ENCODE measurements at regions not wholly inside any gene's neighbourhood (a gene's known extent, or its start where the extent isn't known, plus 50 kb on each side); places are given as distances from the start of the nearest gene placed in this dataset.
"Not testable (repeated sequence)": the region's sequence is repeated elsewhere in the genome, so short reads cannot be mapped to it uniquely, and the experiment has no call there.

- Mint-ChIP-seq H3K4me1 (no peaks in the 10 kb centered on the region), H3K36me3 (no peaks in the 10 kb centered on the region), H3K27me3 (ENCODE audit: low read depth in 3 of 3) (peaks cover 0 to 2% (median 0%) of the 10 kb centered on the region in 3 donors), H3K27ac (no peak overlapping the region), H3K9me3 (peaks cover 2 to 14% (median 5%) of the 10 kb centered on the region in 6 donors), H3K4me3 (no peak overlapping the region)
- DNase-seq = no peak
Measured at GRCh38 chr9:115864581-115864980, 289.0 kb upstream of the PAPPA start.

GRCh38 chr9:115867326-115867725, 286.3 kb upstream of the PAPPA start:
- Mint-ChIP-seq H3K27me3 (ENCODE audit: low read depth in 3 of 3) (no peaks in the 10 kb centered on the region), H3K36me3 (no peaks in the 10 kb centered on the region), H3K9me3 (peaks cover 0 to 15% (median 5%) of the 10 kb centered on the region in 6 donors), H3K4me1 (no peaks in the 10 kb centered on the region), H3K4me3 (no peak overlapping the region), H3K27ac (no peak overlapping the region)
- no peak for DNase-seq

- H3K9me3 Mint-ChIP-seq = peaks cover 4 to 35% (median 14%) of the 10 kb centered on the region in 6 donors
- H3K4me3 Mint-ChIP-seq = no peak overlapping the region
- no peaks in the 10 kb centered on the region for H3K27me3 Mint-ChIP-seq (ENCODE audit: low read depth in 3 of 3)
- DNase-seq = no peak
- H3K27ac Mint-ChIP-seq = no peak overlapping the region
- no peaks in the 10 kb centered on the region for H3K36me3 Mint-ChIP-seq
- no peaks in the 10 kb centered on the region for H3K4me1 Mint-ChIP-seq
Measured at GRCh38 chr9:115877852-115878438, 275.6 kb upstream of the PAPPA start.

- Mint-ChIP-seq H3K27me3 (ENCODE audit: low read depth in 3 of 3) (no peaks in the 10 kb centered on the region), H3K9me3 (peaks cover 0 to 35% (median 11%) of the 10 kb centered on the region in 6 donors), H3K4me1 (no peaks in the 10 kb centered on the region), H3K27ac (no peak overlapping the region), H3K36me3 (no peaks in the 10 kb centered on the region), H3K4me3 (no peak overlapping the region)
- DNase-seq = no peak
Measured at GRCh38 chr9:115879451-115879850, 274.1 kb upstream of the PAPPA start.

- DNase-seq = no peak
- H3K27me3 Mint-ChIP-seq (ENCODE audit: low read depth in 3 of 3) = no peaks in the 10 kb centered on the region
Measured at GRCh38 chr9:115880221-115880885, 273.2 kb upstream of the PAPPA start.

GRCh38 chr9:115882911-115883310, 270.7 kb upstream of the PAPPA start:
- no peak overlapping the region for H3K27ac Mint-ChIP-seq
- H3K27me3 Mint-ChIP-seq (ENCODE audit: low read depth in 3 of 3) = no peaks in the 10 kb centered on the region
- no peaks in the 10 kb centered on the region for H3K4me1 Mint-ChIP-seq
- peaks cover 0 to 16% (median 4%) of the 10 kb centered on the region in 6 donors for H3K9me3 Mint-ChIP-seq
- no peaks in the 10 kb centered on the region for H3K36me3 Mint-ChIP-seq
- no peak overlapping the region for H3K4me3 Mint-ChIP-seq
- DNase-seq = no peak

More at GRCh38 chr9:115880221-115880885, 273.2 kb upstream of the PAPPA start:
- Mint-ChIP-seq H3K4me1 (no peaks in the 10 kb centered on the region), H3K36me3 (no peaks in the 10 kb centered on the region), H3K9me3 (peaks cover 0 to 32% (median 10%) of the 10 kb centered on the region in 6 donors), H3K27ac (no peak overlapping the region), H3K4me3 (no peak overlapping the region)

- Mint-ChIP-seq H3K9me3 (peaks cover 0 to 12% (median 2%) of the 10 kb centered on the region in 6 donors), H3K4me3 (no peak overlapping the region), H3K4me1 (no peaks in the 10 kb centered on the region), H3K27me3 (ENCODE audit: low read depth in 3 of 3) (no peaks in the 10 kb centered on the region), H3K36me3 (no peaks in the 10 kb centered on the region), H3K27ac (no peak overlapping the region)
- DNase-seq = no peak
Measured at GRCh38 chr9:115883467-115884329, 269.9 kb upstream of the PAPPA start.

- Mint-ChIP-seq H3K27me3 (ENCODE audit: low read depth in 3 of 3) (no peaks in the 10 kb centered on the region), H3K4me1 (no peaks in the 10 kb centered on the region), H3K4me3 (no peak overlapping the region), H3K36me3 (no peaks in the 10 kb centered on the region), H3K9me3 (peaks cover 0 to 12% (median 4%) of the 10 kb centered on the region in 6 donors), H3K27ac (no peak overlapping the region)
- DNase-seq = no peak
Measured at GRCh38 chr9:115884846-115885245, 268.7 kb upstream of the PAPPA start.

GRCh38 chr9:115888131-115888530, 265.5 kb upstream of the PAPPA start:
- no peak for DNase-seq
- peaks cover 0 to 16% (median 6%) of the 10 kb centered on the region in 6 donors for H3K9me3 Mint-ChIP-seq
- no peak overlapping the region for H3K27ac Mint-ChIP-seq
- H3K36me3 Mint-ChIP-seq = no peaks in the 10 kb centered on the region
- H3K4me1 Mint-ChIP-seq = no peaks in the 10 kb centered on the region
- H3K27me3 Mint-ChIP-seq (ENCODE audit: low read depth in 3 of 3) = no peaks in the 10 kb centered on the region
- no peak overlapping the region for H3K4me3 Mint-ChIP-seq

- Mint-ChIP-seq H3K27ac (no peak overlapping the region), H3K36me3 (no peaks in the 10 kb centered on the region), H3K4me3 (no peak overlapping the region), H3K9me3 (peaks cover 5 to 16% (median 9%) of the 10 kb centered on the region in 6 donors), H3K4me1 (no peaks in the 10 kb centered on the region), H3K27me3 (ENCODE audit: low read depth in 3 of 3) (no peaks in the 10 kb centered on the region)
- no peak for DNase-seq
Measured at GRCh38 chr9:115891929-115892328, 261.7 kb upstream of the PAPPA start.

- peaks cover 0 to 14% (median 4%) of the 10 kb centered on the region in 6 donors for H3K9me3 Mint-ChIP-seq
- H3K4me3 Mint-ChIP-seq; H3K4me1 Mint-ChIP-seq; DNase-seq; H3K27me3 Mint-ChIP-seq (ENCODE audit: low read depth in 3 of 3); H3K36me3 Mint-ChIP-seq; H3K27ac Mint-ChIP-seq: not testable (repeated sequence)
Measured at GRCh38 chr9:115898478-115898877, 255.1 kb upstream of the PAPPA start.

- H3K27ac Mint-ChIP-seq = no peak overlapping the region
Measured at GRCh38 chr9:115900698-115901097, 252.9 kb upstream of the PAPPA start.

GRCh38 chr9:115910959-115911358, 242.6 kb upstream of the PAPPA start:
- Mint-ChIP-seq H3K27me3 (ENCODE audit: low read depth in 3 of 3) (no peaks in the 10 kb centered on the region), H3K36me3 (no peaks in the 10 kb centered on the region), H3K4me3 (no peak overlapping the region), H3K27ac (no peak overlapping the region), H3K4me1 (no peaks in the 10 kb centered on the region), H3K9me3 (peaks cover 4 to 27% (median 8%) of the 10 kb centered on the region in 6 donors)
- DNase-seq = no peak

More at GRCh38 chr9:115900698-115901097, 252.9 kb upstream of the PAPPA start:
- H3K4me1 Mint-ChIP-seq = no peaks in the 10 kb centered on the region
- H3K27me3 Mint-ChIP-seq (ENCODE audit: low read depth in 3 of 3) = peaks cover 0 to 2% (median 0%) of the 10 kb centered on the region in 3 donors
- no peak for DNase-seq
- peaks cover 0 to 11% (median 4%) of the 10 kb centered on the region in 6 donors for H3K9me3 Mint-ChIP-seq
- no peaks in the 10 kb centered on the region for H3K36me3 Mint-ChIP-seq
- H3K4me3 Mint-ChIP-seq = no peak overlapping the region

- no peaks in the 10 kb centered on the region for H3K27me3 Mint-ChIP-seq (ENCODE audit: low read depth in 3 of 3)
- DNase-seq = no peak
- no peak overlapping the region for H3K27ac Mint-ChIP-seq
- peaks cover 4 to 36% (median 8%) of the 10 kb centered on the region in 6 donors for H3K9me3 Mint-ChIP-seq
- no peak overlapping the region for H3K4me3 Mint-ChIP-seq
- H3K4me1 Mint-ChIP-seq = no peaks in the 10 kb centered on the region
- H3K36me3 Mint-ChIP-seq = no peaks in the 10 kb centered on the region
Measured at GRCh38 chr9:115912086-115912485, 241.5 kb upstream of the PAPPA start.
